Gastroesophageal sphincter (tissue), 4 donors: ENCODE measurements at regions not wholly inside any gene's neighbourhood (a gene's known extent, or its start where the extent isn't known, plus 50 kb on each side); places are given as distances from the start of the nearest gene placed in this dataset.

ENCODE experiments used
- ATAC-seq: fragments of 150-250 bp; one replicate; pipeline ENCODE4 v1.9.1; 2016; ENCODE audit warnings: mild to moderate bottlenecking, moderate library complexity
- H3K27ac ChIP-seq, 4 donors: fragments of 200-600 bp; sonication (generic) in 3 of 4; 1 replicate in 3 of 4; 2 replicates in 1 of 4; pipeline ENCODE4 v1.5.1; 2016 to 2019
- H3K27me3 ChIP-seq: fragments of 200-600 bp; sonication (generic); one replicate; pipeline ENCODE4 v1.5.1; 2019
- H3K36me3 ChIP-seq, 2 donors: fragments of 200-600 bp; sonication (generic); one replicate each; pipeline ENCODE4 v1.5.1; 2019; ENCODE audit warnings: control low read depth in 1 of 2
- H3K4me1 ChIP-seq, 3 donors: fragments of 200-600 bp; sonication (generic); 1 replicate in 2 of 3; 2 replicates in 1 of 3; pipeline ENCODE4 v1.5.1; 2016 to 2019; ENCODE audit warnings: control low read depth in 2 of 3
- H3K4me3 ChIP-seq, 2 donors: fragments of 200-600 bp; sonication (generic); one replicate each; pipeline ENCODE4 v1.5.1; 2019; ENCODE audit warnings: mild to moderate bottlenecking in 1 of 2, moderate library complexity in 1 of 2
- H3K9me3 ChIP-seq, 3 donors: fragments of 200-600 bp; sonication (generic); one replicate each; pipeline ENCODE4 v1.5.1; 2017 to 2019; ENCODE audit warnings: control low read depth in 2 of 3
- CTCF ChIP-seq, 4 experiments: fragments of 200-600 bp in 2 of 4; fragments of 450-650 bp in 2 of 4; sonication (generic) in 1 of 4; IDR thresholded peaks; one replicate each; pipeline ENCODE4 v1.5.1; 2017 to 2019; ENCODE audit warnings: antibody characterized with exemption in 4 of 4, mild to moderate bottlenecking in 2 of 4, moderate library complexity in 2 of 4
- EP300 ChIP-seq: sonication (generic); formaldehyde crosslinking; IDR thresholded peaks from one replicate; pipeline ENCODE4 v1.6.1; 2017; ENCODE audit warnings: antibody characterized with exemption, mild to moderate bottlenecking
- POLR2A ChIP-seq, 2 donors: fragments of 450-650 bp; IDR thresholded peaks; one replicate each; pipeline ENCODE4 v1.6.1; 2017; ENCODE audit warnings: antibody characterized with exemption in 2 of 2, mild to moderate bottlenecking in 2 of 2, moderate library complexity in 1 of 2
- POLR2AphosphoS5 ChIP-seq: sonication (generic); formaldehyde crosslinking; IDR thresholded peaks from one replicate; pipeline ENCODE4 v1.6.1; 2017; ENCODE audit warnings: antibody characterized with exemption
- WGBS, 2 donors: methylation state at CpG; one replicate each; pipeline ENCODE4 v1.1.5; 2018; ENCODE audit warnings: low coverage in 1 of 2; 5-methylcytosine and 5-hydroxymethylcytosine counted together

- Histone ChIP-seq H3K27ac (no peak overlapping the region), H3K36me3 (no peaks in the 10 kb centered on the region), H3K9me3 (peaks cover 0 to 7% (median 0%) of the 10 kb centered on the region in 3 donors), H3K4me1 (peaks cover 0 to 2% (median 0%) of the 10 kb centered on the region in 3 donors), H3K27me3 (no peaks in the 10 kb centered on the region), H3K4me3 (no peak overlapping the region)
- TF ChIP-seq CTCF (IDR thresholded peaks at IDR 0.05) (no peak), EP300 (no peak), POLR2AphosphoS5 (no peak), POLR2A (IDR thresholded peaks at IDR 0.05) (no peak)
- 51 to 72% methylated on average over 3 to 4 of the region's 4 CpGs for WGBS, 2 donors
- no peak for ATAC-seq
Observed at GRCh38 chr6:24987446-24988115, 51.8 kb upstream of the RIPOR2 start.

- H3K4me3 ChIP-seq = no peak overlapping the region
- H3K9me3 ChIP-seq = peaks cover 0 to 7% (median 0%) of the 10 kb centered on the region in 3 donors
- no peak for TF ChIP-seq POLR2AphosphoS5
- TF ChIP-seq POLR2A (IDR thresholded peaks at IDR 0.05) = no peak
- no peak for TF ChIP-seq CTCF (IDR thresholded peaks at IDR 0.05)
- TF ChIP-seq EP300 = no peak
- H3K4me1 ChIP-seq = no peaks in the 10 kb centered on the region
- no peak overlapping the region for H3K27ac ChIP-seq
- no peak for ATAC-seq
- no peaks in the 10 kb centered on the region for H3K36me3 ChIP-seq
- no peaks in the 10 kb centered on the region for H3K27me3 ChIP-seq
Observed at GRCh38 chr6:24988562-24988961, 52.8 kb upstream of the RIPOR2 start.

GRCh38 chr6:24990236-24990845 is 54.6 kb upstream of the RIPOR2 start:
- TF ChIP-seq POLR2A (IDR thresholded peaks at IDR 0.05) = no peak
- TF ChIP-seq CTCF (IDR thresholded peaks at IDR 0.05) = no peak
- Histone ChIP-seq H3K27me3 (no peaks in the 10 kb centered on the region), H3K4me3 (no peak overlapping the region), H3K9me3 (peaks cover 0 to 7% (median 0%) of the 10 kb centered on the region in 3 donors), H3K4me1 (no peaks in the 10 kb centered on the region), H3K36me3 (no peaks in the 10 kb centered on the region), H3K27ac (no peak overlapping the region)
- 81 to 86% methylated on average over 7 of the region's 7 CpGs for WGBS, 2 donors
- ATAC-seq = no peak

GRCh38 chr6:24990944-24991809 is 55.4 kb upstream of the RIPOR2 start:
- H3K27ac ChIP-seq = no peak overlapping the region
- H3K4me1 ChIP-seq = no peaks in the 10 kb centered on the region
- 89 to 92% methylated on average over 4 of the region's 4 CpGs for WGBS, 2 donors
- no peak overlapping the region for H3K4me3 ChIP-seq
- TF ChIP-seq POLR2A (IDR thresholded peaks at IDR 0.05) (no peak), POLR2AphosphoS5 (no peak), EP300 (no peak), CTCF (IDR thresholded peaks at IDR 0.05) (no peak)
- ATAC-seq = no peak
- H3K27me3 ChIP-seq = no peaks in the 10 kb centered on the region
- peaks cover 0 to 7% (median 0%) of the 10 kb centered on the region in 3 donors for H3K9me3 ChIP-seq
- H3K36me3 ChIP-seq = no peaks in the 10 kb centered on the region
